ENCODE measurements at regions not wholly inside any gene's neighbourhood (a gene's known extent, or its start where the extent isn't known, plus 50 kb on each side); places are given as distances from the start of the nearest gene placed in this dataset.

DNA sequence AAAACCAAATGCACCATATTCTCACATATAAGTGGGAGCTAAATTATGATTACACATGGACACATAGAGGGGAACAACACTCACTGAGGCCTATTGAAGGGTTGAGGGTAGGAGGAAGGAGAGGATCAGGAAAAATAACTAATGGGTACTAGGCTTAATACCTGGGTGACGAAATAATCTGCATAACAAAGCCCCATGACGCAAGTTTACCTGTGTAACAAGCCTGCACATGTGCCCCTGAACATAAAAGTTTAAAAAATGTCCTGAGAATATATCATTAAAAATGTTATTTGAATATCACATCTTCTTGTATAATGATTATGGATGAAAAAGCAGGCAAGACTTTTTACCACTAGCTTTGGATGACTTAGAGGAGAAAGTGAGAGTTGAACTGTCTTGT, 138.0 kb upstream of the NOVA1 start:
- TF ChIP-seq CTCF (IDR thresholded peaks at IDR 0.05; ENCODE audit: insufficient read depth, low read depth, low read length): no peak
- no peak for TF ChIP-seq EZH2 (IDR thresholded peaks at IDR 0.05; ENCODE audit: insufficient read depth, low read length)
